WI38 (cell line): ENCODE measurements at regions not wholly inside any gene's neighbourhood (a gene's known extent, or its start where the extent isn't known, plus 50 kb on each side); places are given as distances from the start of the nearest gene placed in this dataset.
A peak's percentile ranks its signal among the peaks of the same experiment; 100 is the strongest.

Experiments
- H3K4me3 ChIP-seq: 2 replicates; pipeline ENCODE4 v1.5.1; 2011; ENCODE audit warnings: low read depth, mild to moderate bottlenecking, control low read depth, low read length
- TF ChIP-seq, protein P1 (sequence below): IDR thresholded peaks from 2 replicates; pipeline ENCODE4 v1.5.1; 2012; ENCODE audit warnings: low read depth, mild to moderate bottlenecking, control low read depth, low read length

- no peak overlapping the region for H3K4me3 ChIP-seq
- TF ChIP-seq, protein P1, sequence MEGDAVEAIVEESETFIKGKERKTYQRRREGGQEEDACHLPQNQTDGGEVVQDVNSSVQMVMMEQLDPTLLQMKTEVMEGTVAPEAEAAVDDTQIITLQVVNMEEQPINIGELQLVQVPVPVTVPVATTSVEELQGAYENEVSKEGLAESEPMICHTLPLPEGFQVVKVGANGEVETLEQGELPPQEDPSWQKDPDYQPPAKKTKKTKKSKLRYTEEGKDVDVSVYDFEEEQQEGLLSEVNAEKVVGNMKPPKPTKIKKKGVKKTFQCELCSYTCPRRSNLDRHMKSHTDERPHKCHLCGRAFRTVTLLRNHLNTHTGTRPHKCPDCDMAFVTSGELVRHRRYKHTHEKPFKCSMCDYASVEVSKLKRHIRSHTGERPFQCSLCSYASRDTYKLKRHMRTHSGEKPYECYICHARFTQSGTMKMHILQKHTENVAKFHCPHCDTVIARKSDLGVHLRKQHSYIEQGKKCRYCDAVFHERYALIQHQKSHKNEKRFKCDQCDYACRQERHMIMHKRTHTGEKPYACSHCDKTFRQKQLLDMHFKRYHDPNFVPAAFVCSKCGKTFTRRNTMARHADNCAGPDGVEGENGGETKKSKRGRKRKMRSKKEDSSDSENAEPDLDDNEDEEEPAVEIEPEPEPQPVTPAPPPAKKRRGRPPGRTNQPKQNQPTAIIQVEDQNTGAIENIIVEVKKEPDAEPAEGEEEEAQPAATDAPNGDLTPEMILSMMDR = no peak
These were observed 191.9 kb upstream of the LINGO1 start for GRCh38 chr15:77824361-77825251.

DNA sequence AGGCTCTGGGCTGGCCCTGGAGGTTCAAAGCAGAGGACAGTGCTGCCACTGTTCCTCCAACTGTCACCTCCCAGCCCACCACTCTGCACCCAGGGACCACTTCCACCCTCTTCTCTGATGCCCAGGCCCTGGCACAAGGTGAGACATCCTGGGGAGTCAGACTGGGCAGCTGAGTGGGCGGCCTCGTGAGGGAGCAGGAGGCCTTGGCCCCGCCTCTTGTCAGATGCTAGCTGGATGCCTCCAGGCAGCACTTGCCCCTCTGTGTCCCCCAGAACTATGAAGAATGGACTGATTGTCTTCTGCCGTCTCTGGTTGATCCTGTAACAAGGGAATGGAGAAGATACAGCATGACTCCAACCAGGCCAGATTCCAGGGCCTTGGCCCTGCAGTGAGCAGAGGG lies 191.0 kb upstream of the LINGO1 start:
- TF ChIP-seq, protein P1 = no peak

DNA sequence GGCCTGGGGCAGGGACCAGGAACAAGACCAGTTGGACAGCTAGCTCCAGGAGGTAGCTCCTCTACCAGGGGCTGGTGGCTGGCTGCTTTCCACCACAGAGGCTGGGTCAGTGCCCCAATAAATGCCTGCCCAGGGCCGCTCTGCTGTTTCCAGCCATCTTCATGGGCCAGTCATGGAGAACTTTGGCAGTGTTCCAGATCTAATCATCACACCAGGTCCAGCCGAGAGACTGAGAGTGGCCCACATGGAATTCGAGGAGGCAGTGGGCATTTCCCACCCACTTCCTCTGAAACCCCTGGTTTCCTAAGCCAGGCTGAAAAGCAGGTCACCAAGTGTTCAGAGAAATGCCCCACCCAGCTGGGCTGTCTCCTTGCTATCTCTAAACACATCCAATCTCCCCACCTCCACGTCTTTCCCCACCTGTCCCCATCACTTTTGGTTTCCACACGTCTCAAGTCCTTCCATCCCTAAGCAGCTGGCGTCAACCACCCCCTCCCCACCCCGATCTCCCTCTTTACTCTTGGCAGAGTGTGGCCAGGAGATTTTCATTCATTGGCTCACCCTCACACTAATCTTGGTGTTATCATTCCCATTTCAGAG lies 190.0 kb upstream of the LINGO1 start:
- TF ChIP-seq, protein P1 = no peak
- no peak overlapping the region for H3K4me3 ChIP-seq

More for the DNA sequence above, 191.0 kb upstream of the LINGO1 start:
- no peak overlapping the region for H3K4me3 ChIP-seq

GRCh38 chr15:77821959-77822256 lies 189.2 kb upstream of the LINGO1 start:
- TF ChIP-seq, protein P1 = no peak
- no peak overlapping the region for H3K4me3 ChIP-seq

- TF ChIP-seq, protein P1 = peak; percentile 83
- H3K4me3 ChIP-seq = no peak overlapping the region
These were observed 188.7 kb upstream of the LINGO1 start for GRCh38 chr15:77821188-77821958.

DNA sequence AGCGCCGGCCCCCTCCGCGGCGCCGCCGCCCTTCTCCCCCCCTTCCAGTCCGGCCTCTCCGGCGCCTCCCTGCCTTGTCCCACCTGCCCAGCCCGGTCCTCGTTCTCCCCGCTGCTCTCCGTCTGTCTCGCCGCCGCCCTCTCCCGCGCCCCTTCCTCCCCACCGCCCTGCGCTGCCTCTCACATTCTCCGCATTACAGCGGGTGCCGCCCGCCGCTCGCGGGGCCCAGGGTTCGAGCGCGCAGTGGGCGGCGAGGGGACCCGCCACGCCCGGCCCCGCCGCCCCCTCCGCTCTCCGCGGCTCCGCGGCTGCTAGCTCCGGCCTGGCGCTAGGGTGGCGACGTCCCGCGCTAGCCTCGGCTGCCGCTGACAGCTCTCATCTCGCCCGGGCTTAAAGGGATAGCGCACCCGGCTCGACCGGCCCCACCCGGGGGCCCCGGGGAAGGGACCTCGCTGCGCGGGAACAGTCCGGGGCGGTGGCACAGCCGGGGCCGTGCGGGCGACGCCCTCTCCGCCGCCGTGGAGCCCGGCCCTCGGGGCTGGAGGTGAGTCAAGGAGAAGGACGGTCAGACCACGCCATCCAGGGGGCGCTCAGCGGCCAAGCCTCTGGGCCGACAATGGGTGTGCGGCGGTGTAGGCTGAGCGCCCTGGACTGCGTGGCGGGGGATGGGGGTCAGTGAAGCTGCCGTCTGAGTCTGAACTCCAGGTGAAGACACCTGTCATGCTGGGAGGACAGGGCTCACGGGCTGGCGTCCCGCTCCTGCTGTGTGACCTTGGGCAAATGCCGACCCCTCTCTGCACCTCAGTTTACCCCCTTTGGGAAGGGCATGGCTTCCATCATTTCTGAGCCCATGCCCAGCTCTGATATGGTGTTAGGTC lies 187.4 kb upstream of the LINGO1 start:
- TF ChIP-seq, protein P1 = no peak
- no peak overlapping the region for H3K4me3 ChIP-seq
